Smooth muscle cell (in vitro differentiated cells): ENCODE measurements at regions not wholly inside any gene's neighbourhood (a gene's known extent, or its start where the extent isn't known, plus 50 kb on each side); places are given as distances from the start of the nearest gene placed in this dataset.

Experiments used
- DNase-seq: peaks from one replicate; lab custom pipeline; 2025; ENCODE audit not compliant: unreplicated experiment; lab: John Stamatoyannopoulos, UW
- H2AFZ ChIP-seq: fragments of 200-600 bp; sonication (generic); 2 replicates; pipeline ENCODE4 v1.6.0; 2016; ENCODE audit warnings: antibody characterized with exemption, low read depth, mild to moderate bottlenecking
- H3F3A ChIP-seq: fragments of 200-600 bp; sonication (generic); 2 replicates; pipeline ENCODE4 v1.6.0; 2017; ENCODE audit warnings: antibody characterized with exemption, low read depth
- H3K27ac ChIP-seq: fragments of 200-600 bp; sonication (generic); 2 replicates; pipeline ENCODE4 v1.5.1; 2016; ENCODE audit warnings: low read depth, mild to moderate bottlenecking
- H3K27me3 ChIP-seq: fragments of 200-600 bp; sonication (generic); 2 replicates; pipeline ENCODE4 v1.6.1; 2016; ENCODE audit warnings: low read depth, mild to moderate bottlenecking
- H3K36me3 ChIP-seq: fragments of 200-600 bp; sonication (generic); 2 replicates; pipeline ENCODE4 v1.5.1; 2016; ENCODE audit warnings: low read depth
- H3K4me1 ChIP-seq: fragments of 200-600 bp; sonication (generic); 2 replicates; pipeline ENCODE4 v1.5.1; 2016; ENCODE audit warnings: low read depth
- H3K4me2 ChIP-seq: fragments of 200-600 bp; sonication (generic); 2 replicates; pipeline ENCODE4 v1.6.0; 2016; ENCODE audit warnings: mild to moderate bottlenecking
- H3K4me3 ChIP-seq: fragments of 200-600 bp; sonication (generic); 2 replicates; pipeline ENCODE4 v1.5.1; 2016; ENCODE audit warnings: mild to moderate bottlenecking
- H3K79me2 ChIP-seq: fragments of 200-600 bp; sonication (generic); 2 replicates; pipeline ENCODE4 v1.6.0; 2016; ENCODE audit warnings: low read depth, mild to moderate bottlenecking
- H3K9ac ChIP-seq: fragments of 200-600 bp; sonication (generic); 2 replicates; pipeline ENCODE4 v1.6.0; 2016; ENCODE audit warnings: low read depth
- H3K9me3 ChIP-seq: fragments of 200-600 bp; sonication (generic); replicated peaks from 2 replicates; pipeline ENCODE4 v1.5.1; 2016; ENCODE audit warnings: low read depth
- H4K20me1 ChIP-seq: fragments of 200-600 bp; sonication (generic); 2 replicates; pipeline ENCODE4 v1.6.0; 2016; ENCODE audit warnings: low read depth
- WGBS: methylation state at CpG from one replicate; pipeline ENCODE4 v1.1.7; 2016; ENCODE audit warnings: low lambda C conversion rate; 5-methylcytosine and 5-hydroxymethylcytosine counted together
- TF ChIP-seq, protein P1 (sequence below): fragments of 200-600 bp; sonication (generic); IDR thresholded peaks from 2 replicates; pipeline ENCODE4 v1.5.1; 2017; ENCODE audit warnings: borderline replicate concordance, mild to moderate bottlenecking, antibody characterized with exemption; ENCODE audit not compliant: insufficient read depth, poor library complexity, severe bottlenecking

DNA sequence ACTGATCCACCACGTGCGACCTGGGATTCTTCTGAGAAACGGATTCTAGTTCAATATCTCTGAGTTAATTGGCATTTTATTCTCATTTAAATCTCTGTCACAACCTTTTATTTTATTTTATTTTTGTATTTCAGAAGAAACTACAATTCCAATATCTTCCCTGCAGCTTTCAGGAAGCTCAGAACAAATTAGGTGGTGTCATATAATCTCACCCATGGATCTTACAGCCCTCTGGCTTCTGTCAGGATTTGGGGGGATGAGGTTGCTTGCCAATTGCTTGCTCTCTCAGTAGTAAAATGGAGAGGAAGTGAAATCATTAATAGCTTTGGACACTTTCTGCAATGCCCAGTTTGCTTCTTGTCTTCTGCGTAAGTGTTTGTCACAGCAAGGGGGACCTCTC lies 205.4 kb downstream of the TLE3 start:
- WGBS = 75% methylated on average over 4 of the region's 4 CpGs

DNA sequence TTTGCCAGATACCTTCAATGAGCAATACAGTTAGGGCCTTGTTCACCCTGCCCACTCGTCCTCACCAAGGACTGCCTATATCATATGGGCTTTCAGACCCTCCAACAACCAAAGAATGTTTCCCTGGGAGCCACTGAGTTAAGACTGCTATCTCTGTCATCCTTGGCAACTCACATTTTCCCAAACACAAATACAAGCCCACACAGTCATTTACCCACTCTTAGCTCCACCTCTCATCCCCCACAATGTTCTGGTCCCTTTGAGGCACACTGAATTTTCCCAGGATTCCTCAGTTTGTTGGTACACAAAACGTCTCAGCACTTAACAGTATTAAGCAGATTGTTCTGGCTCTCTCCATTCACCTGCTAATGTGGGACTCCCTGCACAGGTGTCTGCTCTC lies 204.6 kb downstream of the TLE3 start:
- WGBS = 26% methylated on average over 2 of the region's 2 CpGs
- H3K9ac ChIP-seq = no peak overlapping the region
- peaks cover 8% of the 10 kb centered on the region for H3K4me1 ChIP-seq
- H2AFZ ChIP-seq = no peak overlapping the region
- no peaks in the 10 kb centered on the region for H3K27me3 ChIP-seq
- H3K4me3 ChIP-seq = no peak overlapping the region
- H3F3A ChIP-seq = peaks cover 4% of the 10 kb centered on the region
- no peaks in the 10 kb centered on the region for H3K79me2 ChIP-seq
- no peaks in the 10 kb centered on the region for H3K36me3 ChIP-seq
- H3K27ac ChIP-seq = no peak overlapping the region
- TF ChIP-seq, protein P1, sequence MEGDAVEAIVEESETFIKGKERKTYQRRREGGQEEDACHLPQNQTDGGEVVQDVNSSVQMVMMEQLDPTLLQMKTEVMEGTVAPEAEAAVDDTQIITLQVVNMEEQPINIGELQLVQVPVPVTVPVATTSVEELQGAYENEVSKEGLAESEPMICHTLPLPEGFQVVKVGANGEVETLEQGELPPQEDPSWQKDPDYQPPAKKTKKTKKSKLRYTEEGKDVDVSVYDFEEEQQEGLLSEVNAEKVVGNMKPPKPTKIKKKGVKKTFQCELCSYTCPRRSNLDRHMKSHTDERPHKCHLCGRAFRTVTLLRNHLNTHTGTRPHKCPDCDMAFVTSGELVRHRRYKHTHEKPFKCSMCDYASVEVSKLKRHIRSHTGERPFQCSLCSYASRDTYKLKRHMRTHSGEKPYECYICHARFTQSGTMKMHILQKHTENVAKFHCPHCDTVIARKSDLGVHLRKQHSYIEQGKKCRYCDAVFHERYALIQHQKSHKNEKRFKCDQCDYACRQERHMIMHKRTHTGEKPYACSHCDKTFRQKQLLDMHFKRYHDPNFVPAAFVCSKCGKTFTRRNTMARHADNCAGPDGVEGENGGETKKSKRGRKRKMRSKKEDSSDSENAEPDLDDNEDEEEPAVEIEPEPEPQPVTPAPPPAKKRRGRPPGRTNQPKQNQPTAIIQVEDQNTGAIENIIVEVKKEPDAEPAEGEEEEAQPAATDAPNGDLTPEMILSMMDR = no peak
- H3K4me2 ChIP-seq = no peak overlapping the region
- H3K9me3 ChIP-seq = no peaks in the 10 kb centered on the region
- H4K20me1 ChIP-seq = no peaks in the 10 kb centered on the region
- DNase-seq = no peak

More for the DNA sequence above, 205.4 kb downstream of the TLE3 start:
- no peak for DNase-seq
- no peaks in the 10 kb centered on the region for H3K79me2 ChIP-seq
- H3K4me2 ChIP-seq = no peak overlapping the region
- H4K20me1 ChIP-seq = no peaks in the 10 kb centered on the region
- no peak overlapping the region for H3K4me3 ChIP-seq
- H3K9me3 ChIP-seq = no peaks in the 10 kb centered on the region
- TF ChIP-seq, protein P1 = no peak
- no peak overlapping the region for H3K9ac ChIP-seq
- H3K4me1 ChIP-seq = peaks cover 8% of the 10 kb centered on the region
- peaks cover 4% of the 10 kb centered on the region for H3F3A ChIP-seq
- no peak overlapping the region for H2AFZ ChIP-seq
- no peaks in the 10 kb centered on the region for H3K36me3 ChIP-seq
- H3K27ac ChIP-seq = no peak overlapping the region
- H3K27me3 ChIP-seq = no peaks in the 10 kb centered on the region

DNA sequence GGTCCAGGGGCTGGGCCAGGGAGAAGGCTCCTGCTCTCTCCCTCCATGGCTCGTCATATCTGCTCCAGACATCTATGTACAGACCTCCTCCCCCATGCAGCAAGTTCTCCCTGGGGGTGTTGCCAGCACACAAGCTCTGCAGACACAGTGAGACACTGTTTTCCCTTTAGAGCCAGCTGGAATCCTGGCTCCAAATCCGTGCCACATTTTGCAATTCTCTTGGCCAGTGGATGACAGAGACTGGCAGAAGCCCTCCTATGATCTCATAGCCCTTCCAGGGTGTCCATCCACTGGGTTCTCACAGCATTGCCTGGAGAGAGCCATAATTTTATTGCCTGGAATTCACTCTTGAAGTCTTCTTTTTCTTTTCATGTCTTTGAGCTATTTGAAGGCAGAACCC lies 203.9 kb downstream of the TLE3 start:
- no peak overlapping the region for H3K9ac ChIP-seq
- no peak overlapping the region for H3K4me3 ChIP-seq
- TF ChIP-seq, protein P1 = no peak
- peak; percentile 8 for DNase-seq
- H3F3A ChIP-seq = peaks cover 4% of the 10 kb centered on the region
- no peaks in the 10 kb centered on the region for H3K79me2 ChIP-seq
- H4K20me1 ChIP-seq = no peaks in the 10 kb centered on the region
- no peaks in the 10 kb centered on the region for H3K27me3 ChIP-seq
- peaks cover 8% of the 10 kb centered on the region for H3K4me1 ChIP-seq
- WGBS = 12% methylated on average over 2 of the region's 2 CpGs
- no peaks in the 10 kb centered on the region for H3K36me3 ChIP-seq
- peak overlapping the region; percentile 42 for H3K4me2 ChIP-seq
- no peak overlapping the region for H2AFZ ChIP-seq
- H3K9me3 ChIP-seq = no peaks in the 10 kb centered on the region
- H3K27ac ChIP-seq = peak overlapping the region; percentile 12

DNA sequence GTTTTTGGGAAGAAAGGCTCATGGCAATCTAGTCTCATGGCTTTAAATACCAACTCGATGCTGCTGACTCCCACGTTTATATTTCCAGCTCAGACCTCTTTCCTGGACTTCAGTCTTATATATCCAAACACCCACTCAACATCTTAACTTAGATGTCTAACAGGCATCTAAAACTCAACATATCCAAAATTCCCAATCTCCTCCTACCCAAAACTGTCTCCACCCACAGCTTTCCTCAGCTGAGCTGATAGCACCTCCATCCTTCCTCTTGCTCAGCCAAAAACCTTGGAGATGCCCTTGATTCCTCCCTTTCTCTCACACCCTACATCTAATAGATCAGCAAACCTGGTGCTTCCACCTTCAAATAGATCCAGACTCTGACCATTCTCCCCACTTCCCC lies 202.5 kb downstream of the TLE3 start:
- H3K9ac ChIP-seq = no peak overlapping the region
- DNase-seq = no peak
- no peaks in the 10 kb centered on the region for H3K9me3 ChIP-seq
- no peak overlapping the region for H3K27ac ChIP-seq
- no peaks in the 10 kb centered on the region for H4K20me1 ChIP-seq
- H3K4me2 ChIP-seq = peak overlapping the region; percentile 42
- no peaks in the 10 kb centered on the region for H3K27me3 ChIP-seq
- no peak overlapping the region for H2AFZ ChIP-seq
- H3K4me3 ChIP-seq = no peak overlapping the region
- WGBS = 28% methylated on average over 2 of the region's 2 CpGs
- no peaks in the 10 kb centered on the region for H3K36me3 ChIP-seq
- peaks cover 8% of the 10 kb centered on the region for H3K4me1 ChIP-seq
- TF ChIP-seq, protein P1 = no peak
- no peaks in the 10 kb centered on the region for H3K79me2 ChIP-seq
- peaks cover 4% of the 10 kb centered on the region for H3F3A ChIP-seq
